GM21528 (cell line): ENCODE measurements at regions not wholly inside any gene's neighbourhood (a gene's known extent, or its start where the extent isn't known, plus 50 kb on each side); places are given as distances from the start of the nearest gene placed in this dataset.

ENCODE experiments used
- ATAC-seq: cut with Tn5 transposase; IDR thresholded peaks from one replicate; pipeline ENCODE4 v1.9.1; 2021; ENCODE audit warnings: mild to moderate bottlenecking, moderate library complexity; ENCODE audit not compliant: unreplicated experiment, low FRiP score

- ATAC-seq: no peak
Measured at GRCh38 chr12:103178366-103179080, 221.0 kb downstream of the ASCL1 start.

- ATAC-seq: peak; percentile 87
Measured at GRCh38 chr12:103181366-103182152, 224.1 kb downstream of the ASCL1 start.

- no peak for ATAC-seq
Measured at GRCh38 chr12:103182299-103182698, 224.8 kb downstream of the ASCL1 start.

- no peak for ATAC-seq
Measured at GRCh38 chr12:103196467-103196866, 239.0 kb downstream of the ASCL1 start.

GRCh38 chr12:103197725-103198388 lies 240.4 kb downstream of the ASCL1 start:
- no peak for ATAC-seq

GRCh38 chr12:103198499-103198898 lies 241.0 kb downstream of the ASCL1 start:
- no peak for ATAC-seq

- no peak for ATAC-seq
Measured at GRCh38 chr12:103205906-103206305, 248.4 kb downstream of the ASCL1 start.

- no peak for ATAC-seq
Measured at GRCh38 chr12:103207936-103208335, 250.5 kb downstream of the ASCL1 start.

- ATAC-seq: no peak
Measured at GRCh38 chr12:103241184-103241583, 254.6 kb downstream of the C12orf42 start.

GRCh38 chr12:103244596-103244995 lies 251.2 kb downstream of the C12orf42 start:
- ATAC-seq: no peak

GRCh38 chr12:103247531-103247930 lies 248.2 kb downstream of the C12orf42 start:
- no peak for ATAC-seq

- ATAC-seq: no peak
Measured at GRCh38 chr12:103249607-103250006, 246.2 kb downstream of the C12orf42 start.

- no peak for ATAC-seq
Measured at GRCh38 chr12:103250487-103250886, 245.3 kb downstream of the C12orf42 start.
